Inferior parietal cortex (tissue), 1 donor: ENCODE measurements at regions not wholly inside any gene's neighbourhood (a gene's known extent, or its start where the extent isn't known, plus 50 kb on each side); places are given as distances from the start of the nearest gene placed in this dataset.
A peak's percentile ranks its signal among the peaks of the same experiment; 100 is the strongest.
"Not testable (repeated sequence)": the region's sequence is repeated elsewhere in the genome, so short reads cannot be mapped to it uniquely, and the experiment has no call there.

ENCODE experiments used
- DNase-seq: peaks from one replicate; pipeline ENCODE4 v3.0.0-alpha.2; 2016; ENCODE audit errors: extremely low spot score

DNA sequence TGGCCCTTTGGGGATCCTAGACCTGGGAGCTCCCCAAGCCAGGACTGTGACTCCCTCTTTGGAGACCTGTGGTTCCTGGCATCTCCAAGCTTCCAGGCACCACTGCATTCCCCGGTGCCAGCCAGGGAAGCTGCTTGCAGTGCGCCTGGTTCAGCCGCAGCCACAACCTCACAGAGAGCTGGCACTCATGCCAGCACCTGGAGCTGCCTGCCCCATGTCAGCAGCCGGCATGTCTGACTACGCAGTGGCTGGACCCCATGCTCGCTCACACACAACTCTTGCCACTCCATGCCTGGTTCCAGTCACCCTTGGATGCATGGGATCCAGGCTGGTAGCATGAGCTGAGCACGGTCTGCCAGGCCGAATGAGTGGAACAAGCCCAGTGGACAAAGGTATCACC is 426.6 kb downstream of the LRRIQ3 start:
- DNase-seq, result no peak

DNA sequence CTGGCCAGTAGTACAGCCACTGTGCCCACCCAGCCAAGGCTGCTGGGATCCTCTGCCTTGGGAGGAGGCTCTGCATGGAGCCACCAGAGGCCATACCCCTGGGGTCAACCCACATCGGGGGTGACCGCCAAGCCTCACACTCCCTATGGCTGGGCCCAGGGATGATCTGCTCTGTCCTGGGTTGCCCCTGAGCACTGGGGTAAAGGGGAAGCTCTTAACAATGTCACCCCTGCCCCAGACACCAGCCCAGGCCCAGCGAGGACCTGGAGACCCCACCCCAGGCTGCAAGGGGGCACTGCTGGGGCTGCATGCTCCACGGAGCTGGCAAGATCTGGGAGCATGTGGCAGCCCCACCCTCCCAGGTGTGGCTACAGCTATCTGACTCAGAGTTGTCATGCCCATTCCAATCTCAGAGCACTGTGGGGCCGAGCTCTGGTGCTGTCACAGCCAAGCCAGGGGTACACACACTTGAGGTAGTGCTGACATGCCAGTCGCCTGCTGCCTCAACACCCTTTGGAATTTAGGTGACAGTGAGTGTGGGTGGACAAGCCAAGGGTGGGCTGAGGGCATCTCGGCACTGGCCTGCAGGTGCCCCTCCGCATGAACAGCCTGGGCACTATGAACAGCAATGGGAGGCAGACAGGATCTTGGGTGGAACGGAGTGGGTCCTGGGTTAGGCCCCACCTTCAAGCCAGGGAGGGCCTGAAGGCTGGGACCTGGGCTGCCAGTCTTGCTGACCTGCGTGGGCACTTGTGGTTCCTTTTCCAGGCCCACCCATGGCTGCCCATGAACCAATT is 427.7 kb downstream of the LRRIQ3 start:
- no peak for DNase-seq

DNA sequence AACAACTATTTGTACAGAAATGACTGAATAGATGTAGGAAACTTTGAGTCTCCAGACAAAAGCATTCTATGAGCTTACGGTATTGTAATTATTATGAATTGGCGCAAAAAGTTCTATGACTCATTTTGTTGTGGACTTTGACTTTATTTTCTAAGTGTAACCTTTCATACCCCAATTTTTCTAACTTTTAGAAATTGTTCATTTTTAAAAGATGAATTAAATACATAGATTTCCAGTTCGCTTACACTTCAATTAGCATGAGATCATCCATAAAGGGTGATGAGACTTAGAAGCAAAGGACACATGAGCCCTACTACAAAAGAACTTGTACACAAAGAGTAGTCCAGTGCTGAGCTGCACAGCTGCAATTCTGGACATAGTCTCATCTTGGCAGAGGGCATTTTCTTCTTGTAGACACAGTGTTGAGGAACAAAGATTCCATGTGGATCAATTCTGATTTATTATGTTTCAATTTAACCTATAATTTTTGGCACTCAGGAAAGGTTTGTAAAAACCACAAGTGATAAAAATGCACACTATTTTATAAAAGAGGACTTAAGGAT is 431.1 kb downstream of the LRRIQ3 start:
- DNase-seq, result no peak

DNA sequence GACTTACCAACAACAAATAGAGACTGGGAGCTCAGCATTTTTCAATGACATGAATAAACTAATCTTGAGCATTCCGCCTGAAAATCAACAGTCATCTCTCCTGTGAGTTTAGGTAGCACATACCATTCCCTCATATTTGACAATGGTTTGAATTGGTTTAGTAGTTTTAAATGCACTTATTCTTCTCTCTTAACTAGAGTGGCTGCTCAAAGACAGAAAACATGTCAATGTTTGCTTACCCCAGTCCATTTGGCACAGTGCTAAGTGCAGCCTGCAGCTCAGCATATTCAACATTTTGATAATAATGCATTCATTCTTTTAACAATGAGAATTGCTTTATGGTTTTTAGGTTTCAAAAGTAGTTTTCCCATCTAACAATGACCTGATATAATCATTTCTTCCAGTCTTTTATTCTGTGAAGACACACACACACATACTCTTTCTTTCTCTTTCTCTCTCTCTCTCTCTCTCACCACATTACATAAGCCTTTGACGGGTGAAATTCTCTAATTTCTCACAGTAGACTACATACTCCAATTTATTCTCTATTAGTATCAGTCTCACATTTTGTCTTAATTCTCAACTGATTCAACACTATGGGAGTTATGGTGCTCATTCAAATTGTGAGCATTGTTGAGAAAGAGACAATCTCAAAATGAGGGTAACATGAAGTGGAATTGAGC is 432.3 kb downstream of the LRRIQ3 start:
- no peak for DNase-seq

DNA sequence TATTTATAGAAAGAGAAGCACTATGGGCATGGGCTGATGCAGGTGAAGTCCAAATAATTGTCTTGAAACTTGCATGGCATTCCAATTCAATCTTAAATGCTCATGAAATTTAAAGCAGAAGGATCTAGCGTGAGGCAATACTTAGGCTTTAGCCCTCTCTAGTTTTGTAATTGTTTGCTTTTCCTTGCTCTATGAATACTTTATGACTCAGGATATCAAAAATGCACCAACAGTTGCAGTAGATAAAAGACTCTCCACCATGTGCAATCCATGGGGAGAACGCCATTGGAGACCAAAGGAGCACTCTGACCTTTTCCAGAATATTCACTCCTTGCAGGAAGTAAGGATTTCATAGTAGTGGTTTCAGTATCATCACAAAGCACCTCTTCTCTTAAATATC is 436.4 kb downstream of the LRRIQ3 start:
- DNase-seq, result no peak

DNA sequence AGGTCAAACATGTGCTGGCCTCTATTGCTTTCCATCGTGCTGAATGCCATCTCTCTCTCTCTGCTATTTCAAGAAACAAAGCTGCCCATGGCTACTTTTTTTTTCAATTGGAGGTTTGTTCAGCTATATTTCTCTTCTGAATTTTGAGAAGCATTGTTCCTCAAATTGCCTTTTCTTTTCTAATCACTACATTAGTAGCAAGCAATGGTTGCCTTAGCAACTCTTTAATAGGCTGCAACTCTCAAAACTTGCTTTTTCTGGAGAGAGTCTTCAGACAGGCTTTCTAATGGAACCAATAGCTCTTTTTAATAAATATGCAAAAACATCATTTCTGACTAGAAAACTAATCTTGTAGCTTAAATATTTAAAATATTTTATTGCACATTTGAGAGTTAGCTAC is 439.0 kb downstream of the LRRIQ3 start:
- no peak for DNase-seq

DNA sequence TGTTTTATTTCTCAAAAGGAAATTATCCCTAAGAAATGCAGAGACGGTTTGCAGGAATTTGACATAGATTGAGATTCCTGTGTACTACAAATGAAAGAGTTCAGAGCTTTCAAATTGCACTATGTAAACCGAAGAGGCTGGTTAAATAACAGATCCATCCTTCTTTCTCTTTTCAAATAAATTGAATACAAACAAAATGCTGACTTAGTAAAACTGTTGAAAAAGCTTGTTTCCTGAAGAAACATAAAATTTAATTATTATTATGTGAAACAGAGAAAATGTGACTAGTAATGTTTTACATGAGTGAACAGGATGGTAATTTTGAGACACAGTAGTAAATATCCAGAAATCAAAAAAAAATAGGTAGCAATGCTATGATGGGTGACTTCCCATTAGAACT is 441.2 kb downstream of the LRRIQ3 start:
- DNase-seq, result no peak

DNA sequence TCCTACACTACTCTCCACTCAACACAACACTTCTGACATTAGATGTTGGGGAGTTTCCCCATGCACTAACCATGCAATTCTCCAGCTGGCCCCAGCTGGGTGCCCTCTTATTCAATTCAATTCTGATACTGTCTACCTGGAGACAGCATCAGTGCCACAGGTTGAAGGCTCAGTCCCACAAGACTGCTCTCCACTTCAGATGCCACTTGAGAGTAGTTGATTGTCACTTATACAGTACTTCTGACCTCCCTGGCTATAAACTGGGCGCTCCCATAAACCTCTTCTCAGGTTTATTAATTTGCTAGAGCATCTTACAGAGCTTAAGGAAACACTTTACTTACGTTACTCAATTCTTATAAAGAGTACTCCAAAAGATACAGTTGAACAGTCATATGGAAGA is 442.3 kb downstream of the LRRIQ3 start:
- no peak for DNase-seq

DNA sequence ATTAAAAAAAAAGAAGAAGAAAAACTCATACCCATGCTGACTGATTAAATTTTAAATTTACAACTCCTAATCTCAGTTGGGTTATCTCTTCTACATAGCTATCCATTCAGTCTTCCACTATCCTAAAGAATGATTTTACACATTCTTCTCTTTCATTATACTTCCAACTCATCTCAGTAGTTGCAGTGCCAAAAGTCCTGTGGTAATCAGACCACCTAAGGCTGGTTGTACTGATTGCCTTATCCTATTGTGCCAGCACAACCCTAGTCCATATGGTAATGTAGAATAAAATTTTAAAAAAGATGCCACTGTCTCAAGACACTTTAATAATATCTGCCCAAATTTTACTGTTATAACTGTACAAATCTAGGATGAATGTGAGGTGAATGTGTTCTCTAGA is 448.0 kb downstream of the LRRIQ3 start:
- no peak for DNase-seq

DNA sequence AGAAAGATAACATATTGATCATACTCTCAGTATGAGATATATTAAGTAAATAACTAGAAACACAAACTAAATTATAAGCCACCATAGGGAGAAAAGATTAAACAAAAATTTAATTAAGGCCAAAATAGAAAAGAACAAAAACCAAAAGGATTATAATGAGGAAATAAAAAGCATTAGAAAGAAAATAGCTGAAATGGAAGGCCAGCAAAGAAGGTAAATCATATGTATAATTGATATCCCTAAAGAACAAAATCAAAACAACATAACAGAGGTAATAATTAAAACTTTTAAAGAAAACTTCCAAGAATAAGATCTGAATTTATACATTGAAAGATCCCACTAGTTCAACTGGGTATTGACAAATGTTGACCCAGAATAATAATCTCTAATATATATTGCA is 453.0 kb downstream of the LRRIQ3 start:
- DNase-seq, result no peak

DNA sequence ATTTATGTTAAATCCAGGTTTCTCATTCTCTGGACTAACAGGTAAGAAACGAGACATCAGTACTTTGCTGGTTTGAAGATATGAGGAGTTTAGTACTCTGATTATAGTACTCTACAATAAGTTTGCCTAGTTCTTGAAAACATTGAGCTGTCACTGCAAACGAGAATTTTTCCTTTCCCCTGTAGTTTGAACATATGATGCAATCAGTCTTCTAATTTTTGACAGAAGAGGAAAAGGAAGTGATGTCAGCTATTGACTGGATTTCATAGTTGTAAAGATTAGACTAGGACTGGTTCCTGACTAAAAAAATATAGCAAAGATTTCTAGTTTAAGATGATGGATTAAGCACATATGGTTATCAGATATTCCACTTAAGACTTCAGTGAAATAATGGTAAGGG is 461.9 kb downstream of the LRRIQ3 start:
- DNase-seq, result no peak

DNA sequence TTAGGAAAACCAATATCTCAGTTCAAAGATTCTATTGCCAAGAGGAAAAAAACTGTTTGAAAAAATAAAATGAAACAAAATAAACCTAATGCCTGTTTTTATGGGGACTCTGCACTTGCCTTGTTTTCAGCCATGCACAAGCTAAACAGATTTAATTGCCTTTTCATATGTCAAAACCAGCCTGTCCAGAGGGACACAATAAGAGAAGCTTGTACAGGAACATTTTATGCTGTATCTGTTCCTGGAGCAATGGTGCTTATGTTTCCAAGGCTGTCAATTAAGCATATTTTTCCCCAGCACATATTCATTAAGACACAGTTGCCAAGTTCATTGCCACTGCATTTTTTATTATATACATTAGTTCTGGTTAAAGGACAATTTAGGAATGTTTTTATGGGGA is 470.9 kb downstream of the LRRIQ3 start:
- DNase-seq, result no peak

DNA sequence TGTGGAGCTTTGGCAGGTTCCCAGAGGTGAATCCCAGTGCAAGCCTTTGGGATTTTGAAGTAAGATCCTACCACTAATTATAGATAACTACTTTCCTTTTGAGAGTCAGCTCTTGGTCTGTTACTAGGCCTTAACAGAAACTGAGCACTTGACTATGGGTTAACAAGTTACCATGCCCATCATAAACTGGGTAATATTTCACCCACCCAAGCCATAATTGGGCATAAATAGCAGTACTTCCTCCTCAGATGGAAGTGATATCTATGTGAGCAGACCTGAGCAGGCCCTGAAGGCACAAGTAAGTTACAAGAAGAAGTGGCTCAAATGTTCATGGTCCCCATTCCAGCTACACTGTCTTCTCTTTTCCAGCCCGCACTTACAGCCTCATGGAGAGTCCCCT is 475.9 kb downstream of the LRRIQ3 start:
- no peak for DNase-seq

DNA sequence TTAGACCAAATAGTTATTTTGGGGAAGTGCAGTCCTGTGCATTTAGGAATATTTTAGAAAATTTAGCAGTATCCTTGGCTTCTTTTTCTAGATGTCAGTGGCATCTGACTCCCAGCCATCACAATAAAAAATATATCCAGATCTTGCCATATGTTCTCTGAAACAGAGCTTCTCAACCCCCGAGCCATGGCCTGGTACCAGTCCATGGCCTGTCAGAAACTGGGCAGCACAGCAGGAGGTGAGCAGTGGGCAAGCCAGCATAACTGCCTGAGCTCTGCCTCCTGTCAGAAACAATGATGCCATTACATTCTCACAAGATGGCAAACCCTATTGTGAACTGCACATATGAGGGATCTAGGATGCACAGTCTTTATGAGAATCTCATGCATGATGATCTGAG is 480.0 kb downstream of the LRRIQ3 start:
- DNase-seq, result no peak

DNA sequence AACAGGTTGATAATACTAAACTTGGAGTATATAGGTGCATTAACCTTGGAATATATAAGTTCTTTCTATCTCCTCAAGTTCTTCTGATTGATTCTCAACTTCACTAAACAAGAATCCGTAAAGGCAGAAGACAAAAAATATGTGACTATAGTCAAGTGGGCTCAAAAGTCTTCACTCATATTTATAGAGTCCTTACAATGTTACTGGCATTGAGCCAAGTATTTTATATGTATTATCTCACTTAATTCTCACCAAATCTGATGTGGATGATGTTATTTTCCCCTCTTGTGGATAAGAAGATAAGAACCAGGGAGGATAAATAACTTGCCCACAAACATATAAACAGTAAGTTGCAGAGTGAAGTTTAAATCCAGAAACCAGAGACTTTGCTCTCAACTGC is 486.9 kb downstream of the LRRIQ3 start:
- no peak for DNase-seq

DNA sequence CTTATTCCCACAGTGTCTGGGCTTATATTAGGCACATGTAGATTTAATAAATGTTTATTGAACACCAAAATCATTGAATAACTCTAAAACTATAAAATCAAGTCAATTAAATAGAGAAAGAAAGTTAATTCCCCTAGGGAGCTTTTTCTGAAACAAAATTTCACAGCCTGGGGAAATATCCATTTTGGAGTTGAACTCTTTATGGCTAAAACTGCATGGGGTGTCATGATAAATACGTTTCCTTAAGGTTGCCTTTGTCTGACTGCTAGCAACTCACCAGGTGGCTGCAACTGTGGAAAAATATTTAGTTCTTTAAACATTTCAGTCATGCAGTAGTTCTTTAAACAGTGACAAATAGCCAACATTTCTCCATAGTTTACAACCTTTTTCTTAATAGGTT is 496.1 kb downstream of the LRRIQ3 start:
- no peak for DNase-seq

DNA sequence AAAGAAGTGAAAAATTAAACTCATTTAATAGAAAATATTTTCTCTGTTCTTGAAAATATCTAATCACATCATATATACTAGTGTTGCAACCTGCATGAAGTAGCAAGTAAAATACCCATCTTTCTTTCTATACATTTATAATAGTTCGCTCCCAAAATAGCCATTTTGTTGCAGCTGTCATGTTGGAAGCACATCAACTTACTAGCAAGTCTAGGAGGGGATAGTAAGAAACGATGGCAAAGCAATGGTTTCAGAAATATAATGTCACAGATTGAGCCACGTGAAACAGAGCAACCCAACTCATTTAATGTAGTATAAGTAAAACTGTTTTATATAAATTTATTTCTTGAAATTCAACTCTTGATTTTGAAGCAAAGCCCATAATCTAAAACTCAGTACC is 521.8 kb downstream of the LRRIQ3 start:
- DNase-seq, result peak; percentile 29

DNA sequence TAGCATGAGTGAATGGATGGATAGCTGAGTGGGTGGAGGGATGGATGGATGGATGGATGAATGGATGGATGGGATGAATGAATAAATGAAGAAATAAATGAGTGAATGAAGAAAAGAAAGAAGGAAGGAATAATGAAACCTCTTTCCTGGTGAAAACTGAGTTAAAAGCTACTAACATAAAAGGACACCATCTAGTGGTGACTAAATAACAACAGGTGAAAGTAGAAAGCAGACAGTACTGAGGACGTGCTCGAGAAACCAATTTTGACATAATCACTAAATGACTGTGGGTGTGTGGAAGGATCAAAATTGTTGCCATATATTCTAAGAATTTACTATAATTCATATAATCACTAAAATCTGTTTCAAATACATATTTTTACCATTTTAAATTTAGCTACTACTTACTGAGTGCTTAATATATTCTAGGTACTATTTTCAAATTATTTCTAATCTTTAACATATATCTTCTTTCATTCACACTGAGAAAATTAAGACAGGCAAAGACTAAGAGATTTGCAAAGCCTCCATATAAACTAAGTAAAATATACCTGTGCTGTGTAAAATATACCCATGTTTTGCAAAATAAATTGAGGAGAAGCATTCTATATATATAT is 522.9 kb downstream of the LRRIQ3 start:
- no peak for DNase-seq

DNA sequence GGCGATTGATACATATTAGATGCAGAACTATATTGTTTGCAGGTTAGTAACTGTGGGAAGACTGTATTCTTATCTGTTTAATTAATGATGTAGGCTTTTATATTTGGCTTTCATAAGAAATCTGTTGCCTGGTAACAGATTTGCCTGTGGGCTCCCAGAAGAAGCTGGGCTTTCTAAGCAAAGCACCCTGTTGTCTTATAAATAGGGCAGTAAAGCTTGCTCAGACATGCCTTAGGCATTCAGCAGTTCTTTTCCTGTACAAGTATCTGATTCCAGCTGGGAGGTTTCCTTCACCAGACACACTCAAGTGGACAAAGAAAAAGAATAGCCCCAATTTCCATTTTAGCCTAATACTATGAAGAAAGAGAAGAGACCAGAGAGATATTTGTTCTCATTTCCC is 524.0 kb downstream of the LRRIQ3 start:
- DNase-seq, result no peak

DNA sequence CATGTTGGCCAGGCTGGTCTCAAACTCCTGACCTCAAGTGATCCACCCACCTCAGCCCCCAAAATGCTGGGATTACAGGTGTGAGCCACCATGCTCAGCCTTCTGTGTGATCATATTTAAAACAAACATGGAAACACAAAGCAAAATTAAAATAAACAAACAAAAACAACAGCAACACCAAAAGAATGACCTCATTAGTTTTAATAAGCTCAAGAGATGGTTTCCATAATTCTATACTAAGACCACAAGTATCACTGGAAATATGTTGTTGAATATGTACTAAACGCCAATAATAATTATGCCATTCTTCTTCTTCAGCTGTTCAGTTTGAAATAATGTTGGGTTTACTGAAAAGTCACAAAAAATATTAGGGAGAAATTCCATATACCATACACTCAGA is 526.4 kb downstream of the LRRIQ3 start:
- no peak for DNase-seq

DNA sequence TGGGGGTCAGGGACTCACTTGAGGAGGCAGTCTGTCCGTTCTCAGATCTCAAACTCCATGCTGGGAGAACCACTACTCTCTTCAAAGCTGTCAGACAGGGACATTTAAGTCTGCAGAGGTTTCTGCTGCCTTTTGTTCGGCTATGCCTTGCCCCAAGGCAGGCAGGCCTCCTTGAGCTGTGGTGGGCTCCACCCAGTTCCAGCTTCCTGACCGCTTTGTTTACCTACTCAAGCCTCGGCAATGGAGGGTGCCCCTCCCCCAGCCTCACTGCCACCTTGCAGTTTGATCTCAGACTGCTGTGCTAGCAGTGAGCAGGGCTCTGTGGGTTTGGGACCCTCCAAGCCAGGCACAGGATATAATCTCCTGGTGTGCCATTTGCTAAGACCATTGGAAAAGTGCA is 530.0 kb downstream of the LRRIQ3 start:
- not testable (repeated sequence) for DNase-seq

DNA sequence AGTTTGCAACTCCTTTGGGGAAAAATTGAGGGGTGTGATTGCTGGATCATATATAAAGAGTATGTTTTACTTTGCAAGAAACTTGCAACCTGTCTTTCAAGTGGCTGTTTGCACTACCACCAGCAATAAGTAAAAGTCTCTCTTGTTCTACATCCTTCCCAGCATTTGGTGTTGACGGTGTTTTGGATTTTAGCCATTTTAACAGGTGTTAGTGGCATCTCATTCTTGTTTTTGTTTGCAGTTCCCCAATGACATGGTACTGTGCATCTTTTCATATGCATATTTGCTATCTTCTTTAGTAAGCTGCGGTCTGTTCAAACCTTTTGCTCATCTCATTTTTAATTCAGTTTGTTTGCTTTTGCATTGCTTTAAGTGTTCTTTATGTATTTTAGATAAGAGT is 535.5 kb downstream of the LRRIQ3 start:
- DNase-seq, result no peak

DNA sequence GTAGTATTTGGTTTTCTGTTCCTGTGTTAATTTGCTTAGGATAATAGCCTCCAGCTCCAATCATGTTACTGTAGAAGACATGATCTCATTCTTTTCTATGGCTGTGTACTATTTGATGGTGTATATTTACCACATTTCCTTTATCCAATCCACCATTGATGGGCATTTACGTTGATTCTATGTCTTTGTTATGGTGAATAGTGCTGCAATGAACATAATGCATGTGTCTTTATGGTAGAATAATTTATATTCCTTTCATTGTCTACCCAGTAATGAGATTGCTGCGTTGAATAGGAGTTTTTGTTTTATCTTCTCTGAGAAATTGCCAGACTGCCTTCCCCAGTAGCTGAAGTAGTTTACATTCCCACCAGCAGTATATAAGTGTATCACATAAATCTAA is 538.8 kb downstream of the LRRIQ3 start:
- DNase-seq, result no peak
